ENCODE measurements at regions not wholly inside any gene's neighbourhood (a gene's known extent, or its start where the extent isn't known, plus 50 kb on each side); places are given as distances from the start of the nearest gene placed in this dataset.

GRCh38 chr5:148711961-148712360, 57.6 kb upstream of the HTR4 start:
- TF ChIP-seq CTCF (IDR thresholded peaks at IDR 0.05): no peak
- TF ChIP-seq POLR2A (IDR thresholded peaks at IDR 0.05): no peak
